ENCODE measurements at regions not wholly inside any gene's neighbourhood (a gene's known extent, or its start where the extent isn't known, plus 50 kb on each side); places are given as distances from the start of the nearest gene placed in this dataset.

GRCh38 chr5:163997965-163998364, 492.5 kb downstream of the MAT2B start:
- no peak overlapping the region for H3K9ac ChIP-seq (replicated peaks; ENCODE audit: extremely low read depth, insufficient read depth, low read length)
- BruUV-seq (replicated peaks) = no TSS peak
- no peaks in the 10 kb centered on the region for H3K4me1 ChIP-seq (ENCODE audit: control insufficient read depth, extremely low read depth, insufficient read depth, low read length)
- TF ChIP-seq MYC (IDR thresholded peaks at IDR 0.05; ENCODE audit: low read depth, low read length) (no peak), EZH2 (IDR thresholded peaks at IDR 0.05; ENCODE audit: borderline replicate concordance, low read depth, low read length, severe bottlenecking) (no peak), MAX (IDR thresholded peaks at IDR 0.05; ENCODE audit: insufficient read depth, insufficient read length) (no peak), JUN (IDR thresholded peaks at IDR 0.05; ENCODE audit: borderline replicate concordance, insufficient read depth, insufficient read length, low read depth) (no peak), GATA2 (IDR thresholded peaks at IDR 0.05; ENCODE audit: insufficient read depth, insufficient read length, low read depth, low read length) (no peak), POLR2AphosphoS5 (IDR thresholded peaks at IDR 0.05; ENCODE audit: insufficient read depth, low read depth, low read length) (no peak), CTCF (IDR thresholded peaks at IDR 0.05; ENCODE audit: extremely low read depth in 1 of 2, insufficient read depth in 1 of 2, low read depth in 1 of 2, low read length in 2 of 2) (no peak), POLR2A (IDR thresholded peaks at IDR 0.05; ENCODE audit: low read depth, low read length) (no peak), FOS (IDR thresholded peaks at IDR 0.05; ENCODE audit: borderline replicate concordance, insufficient read depth, low read length) (no peak)
- no peaks in the 10 kb centered on the region for H3K27me3 ChIP-seq (ENCODE audit: control insufficient read depth in 2 of 2, insufficient read depth in 2 of 2, low read length in 2 of 2)
- ChIA-PET CTCF (no interaction called here), POLR2A (no interaction called here)
- FAIRE-seq (no peak), DNase-seq (ENCODE audit: low read depth, low spot score) (no peak)
- dilution Hi-C loops (cut with MboI; ENCODE audit: extremely low pct_ligation_motif_present, low sequenced_read_pairs) (no loop called here), intact Hi-C loops (cut with micrococcal nuclease) (no loop called here)
- no peak overlapping the region for H3K27ac ChIP-seq (ENCODE audit: insufficient read depth, low read depth, low read length)
- no peaks in the 10 kb centered on the region for H3K9me3 ChIP-seq (replicated peaks; ENCODE audit: control insufficient read depth, insufficient read depth, low read length)
- no peak overlapping the region for H2AFZ ChIP-seq (ENCODE audit: low read depth, low read length)
- no peaks in the 10 kb centered on the region for H3K79me2 ChIP-seq (ENCODE audit: control insufficient read depth, insufficient read depth, low read length)
- H3K4me3 ChIP-seq (replicated peaks in 1 of 3; ENCODE audit: insufficient read depth in 1 of 3, low read depth in 1 of 3, low read length in 3 of 3) = no peak overlapping the region
- no peaks in the 10 kb centered on the region for H3K36me3 ChIP-seq (ENCODE audit: control insufficient read depth in 2 of 2, extremely low read depth in 1 of 2, insufficient read depth in 2 of 2, low read length in 2 of 2)
- no peaks in the 10 kb centered on the region for H4K20me1 ChIP-seq (replicated peaks; ENCODE audit: control insufficient read depth, extremely low read depth, insufficient read depth, low read length)
- no peak overlapping the region for H3K4me2 ChIP-seq (ENCODE audit: insufficient read depth, low read length)
- H3K9me1 ChIP-seq (replicated peaks; ENCODE audit: control insufficient read depth, extremely low read depth, insufficient read depth, low read length) = no peaks in the 10 kb centered on the region

All from endothelial cell of umbilical vein (primary cell).